ENCODE measurements at regions not wholly inside any gene's neighbourhood (a gene's known extent, or its start where the extent isn't known, plus 50 kb on each side); places are given as distances from the start of the nearest gene placed in this dataset.
"Not testable (repeated sequence)": the region's sequence is repeated elsewhere in the genome, so short reads cannot be mapped to it uniquely, and the experiment has no call there.

DNA sequence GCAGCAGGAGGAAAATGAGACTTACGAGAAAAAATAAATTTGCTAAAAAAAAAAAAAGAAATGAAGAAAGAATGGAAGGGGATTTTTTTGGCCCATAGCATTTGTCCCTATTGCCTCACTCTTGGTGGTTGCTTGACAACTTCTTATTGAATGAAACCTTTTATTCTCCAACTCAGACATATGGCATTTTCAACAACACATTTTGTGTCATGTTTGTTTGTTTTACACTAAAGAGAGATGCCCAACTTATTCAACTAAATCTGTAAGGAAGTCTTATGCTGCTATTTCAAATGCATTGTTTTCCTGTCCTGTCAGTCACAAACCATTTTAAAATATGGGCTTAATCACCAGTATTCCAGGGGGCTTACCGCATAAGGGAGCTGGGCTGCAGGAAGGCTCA is 409.1 kb upstream of the TENM3 start:
- no peak overlapping the region for H3K4me3 ChIP-seq
- no peak for TF ChIP-seq POLR2A (IDR thresholded peaks at IDR 0.05)
- TF ChIP-seq, protein P1, sequence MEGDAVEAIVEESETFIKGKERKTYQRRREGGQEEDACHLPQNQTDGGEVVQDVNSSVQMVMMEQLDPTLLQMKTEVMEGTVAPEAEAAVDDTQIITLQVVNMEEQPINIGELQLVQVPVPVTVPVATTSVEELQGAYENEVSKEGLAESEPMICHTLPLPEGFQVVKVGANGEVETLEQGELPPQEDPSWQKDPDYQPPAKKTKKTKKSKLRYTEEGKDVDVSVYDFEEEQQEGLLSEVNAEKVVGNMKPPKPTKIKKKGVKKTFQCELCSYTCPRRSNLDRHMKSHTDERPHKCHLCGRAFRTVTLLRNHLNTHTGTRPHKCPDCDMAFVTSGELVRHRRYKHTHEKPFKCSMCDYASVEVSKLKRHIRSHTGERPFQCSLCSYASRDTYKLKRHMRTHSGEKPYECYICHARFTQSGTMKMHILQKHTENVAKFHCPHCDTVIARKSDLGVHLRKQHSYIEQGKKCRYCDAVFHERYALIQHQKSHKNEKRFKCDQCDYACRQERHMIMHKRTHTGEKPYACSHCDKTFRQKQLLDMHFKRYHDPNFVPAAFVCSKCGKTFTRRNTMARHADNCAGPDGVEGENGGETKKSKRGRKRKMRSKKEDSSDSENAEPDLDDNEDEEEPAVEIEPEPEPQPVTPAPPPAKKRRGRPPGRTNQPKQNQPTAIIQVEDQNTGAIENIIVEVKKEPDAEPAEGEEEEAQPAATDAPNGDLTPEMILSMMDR (IDR thresholded peaks at IDR 0.05) = no peak
- no peaks in the 10 kb centered on the region for H3K36me3 ChIP-seq (ENCODE audit: low read depth, missing control alignments)
- DNase-seq = no peak
- no peak overlapping the region for H3K27ac ChIP-seq
- H3K4me1 ChIP-seq = no peaks in the 10 kb centered on the region
- H3K9me3 ChIP-seq = no peaks in the 10 kb centered on the region
- no peaks in the 10 kb centered on the region for H3K27me3 ChIP-seq
- 95% methylated on average over 2 of the region's 2 CpGs for WGBS, 2 donors
- intact Hi-C loops (cut with DNase I; ENCODE audit: low total_unique reads) = no loop called here

DNA sequence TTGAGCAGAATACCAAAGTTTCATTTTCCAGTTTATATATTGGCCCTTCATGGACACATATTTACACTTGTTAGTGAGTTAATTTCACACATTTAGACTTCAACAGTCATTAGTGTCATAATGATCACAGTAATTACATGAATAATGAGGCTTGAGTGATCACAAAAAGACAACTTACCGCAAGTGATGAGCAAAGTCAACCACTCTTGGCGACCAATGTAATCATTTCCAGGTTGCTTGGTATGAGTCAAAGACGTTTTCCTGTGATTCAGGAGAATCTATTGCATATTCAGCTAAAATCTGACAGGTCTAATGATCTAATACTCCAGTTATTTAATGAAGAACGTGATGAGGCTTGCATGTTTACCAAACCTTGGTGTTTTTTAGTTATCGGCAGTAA is 407.9 kb upstream of the TENM3 start:
- TF ChIP-seq, protein P1 (IDR thresholded peaks at IDR 0.05) = no peak
- TF ChIP-seq POLR2A (IDR thresholded peaks at IDR 0.05) = no peak
- intact Hi-C loops (cut with DNase I; ENCODE audit: low total_unique reads) = no loop called here
- Histone ChIP-seq H3K27me3 (no peaks in the 10 kb centered on the region), H3K4me1 (no peaks in the 10 kb centered on the region), H3K9me3 (no peaks in the 10 kb centered on the region), H3K4me3 (no peak overlapping the region), H3K36me3 (ENCODE audit: low read depth, missing control alignments) (no peaks in the 10 kb centered on the region), H3K27ac (no peak overlapping the region)
- no peak for DNase-seq
- WGBS, 2 donors = 87% methylated on average over 5 of the region's 5 CpGs

DNA sequence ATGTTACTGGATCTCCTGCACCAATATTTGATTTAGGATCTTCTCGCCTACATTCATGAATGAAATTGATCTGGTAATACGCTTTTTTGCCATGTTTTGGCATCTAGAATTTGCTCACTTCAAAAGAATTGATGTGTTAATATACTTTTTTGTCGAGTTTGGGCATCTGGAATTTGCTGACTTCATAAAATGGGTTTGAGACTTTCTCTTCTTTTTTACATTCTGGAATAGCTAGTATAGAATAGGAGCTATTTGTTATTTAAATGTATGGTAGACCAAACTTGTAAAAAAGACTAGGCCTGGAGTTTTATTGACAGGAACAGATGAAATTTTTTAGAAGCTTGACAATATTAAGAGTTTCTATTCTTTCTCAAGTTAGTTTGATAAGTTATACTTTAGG is 404.9 kb upstream of the TENM3 start:
- Histone ChIP-seq H3K27ac (no peak overlapping the region), H3K27me3 (no peaks in the 10 kb centered on the region), H3K9me3 (no peaks in the 10 kb centered on the region), H3K36me3 (ENCODE audit: low read depth, missing control alignments) (no peaks in the 10 kb centered on the region), H3K4me3 (no peak overlapping the region), H3K4me1 (no peaks in the 10 kb centered on the region)
- WGBS, 2 donors = 82 to 92% methylated on average over 3 of the region's 3 CpGs
- DNase-seq = no peak
- no peak for TF ChIP-seq POLR2A (IDR thresholded peaks at IDR 0.05)
- TF ChIP-seq, protein P1 (IDR thresholded peaks at IDR 0.05) = no peak
- intact Hi-C loops (cut with DNase I; ENCODE audit: low total_unique reads) = no loop called here

DNA sequence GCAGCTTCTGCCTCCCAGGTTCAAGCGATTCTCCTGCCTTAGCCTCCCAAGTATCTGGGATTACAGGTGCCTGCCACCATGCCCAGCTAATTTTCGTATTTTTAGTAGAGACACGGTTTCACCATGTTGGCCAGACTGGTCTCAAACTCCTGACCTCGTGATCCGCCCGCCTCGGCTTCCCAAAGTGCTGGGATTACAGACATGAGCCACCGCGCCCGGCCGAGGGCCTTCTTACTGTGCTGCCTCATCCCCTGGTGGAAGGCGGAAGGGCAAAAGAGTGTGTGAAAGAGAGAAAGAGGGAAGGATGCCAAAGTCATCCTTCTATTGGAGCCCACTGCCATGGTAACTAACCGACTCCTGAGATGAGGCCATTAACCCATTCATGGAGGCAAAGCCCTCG is 399.4 kb upstream of the TENM3 start:
- H3K4me1 ChIP-seq; DNase-seq; intact Hi-C loops (cut with DNase I; ENCODE audit: low total_unique reads); H3K4me3 ChIP-seq; H3K9me3 ChIP-seq; H3K36me3 ChIP-seq (ENCODE audit: low read depth, missing control alignments); H3K27me3 ChIP-seq; H3K27ac ChIP-seq: not testable (repeated sequence)
- 55 to 72% methylated on average over 14 of the region's 14 CpGs for WGBS, 2 donors

DNA sequence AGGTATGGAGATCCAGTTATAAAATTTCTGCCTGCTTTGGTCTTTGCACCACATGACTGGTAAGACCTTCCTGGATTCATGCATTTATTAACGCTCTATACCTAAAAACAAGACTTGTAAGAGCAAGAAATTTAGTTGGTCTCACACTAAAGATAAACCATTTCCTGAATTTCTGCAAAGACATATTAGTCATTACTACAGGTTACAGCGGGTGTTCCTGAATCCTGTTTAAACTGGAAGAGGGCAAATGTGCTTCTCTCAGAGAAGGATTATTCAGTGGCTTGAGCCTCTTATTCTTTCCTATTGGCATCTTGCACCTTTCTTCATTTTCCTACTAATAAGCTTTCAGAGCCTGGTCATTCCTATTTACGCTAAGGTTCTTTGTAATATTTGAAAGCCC is 397.6 kb upstream of the TENM3 start:
- TF ChIP-seq, protein P1 (IDR thresholded peaks at IDR 0.05) = no peak
- no peak for TF ChIP-seq POLR2A (IDR thresholded peaks at IDR 0.05)
- WGBS, 2 donors = 85 to 89% methylated on average over 3 of the region's 3 CpGs
- Histone ChIP-seq H3K36me3 (ENCODE audit: low read depth, missing control alignments) (no peaks in the 10 kb centered on the region), H3K9me3 (no peaks in the 10 kb centered on the region), H3K4me3 (no peak overlapping the region), H3K4me1 (no peaks in the 10 kb centered on the region), H3K27ac (no peak overlapping the region), H3K27me3 (no peaks in the 10 kb centered on the region)
- DNase-seq = no peak
- intact Hi-C loops (cut with DNase I; ENCODE audit: low total_unique reads) = no loop called here
